ENCODE measurements at regions not wholly inside any gene's neighbourhood (a gene's known extent, or its start where the extent isn't known, plus 50 kb on each side); places are given as distances from the start of the nearest gene placed in this dataset.
"Not testable (repeated sequence)": the region's sequence is repeated elsewhere in the genome, so short reads cannot be mapped to it uniquely, and the experiment has no call there.

DNA sequence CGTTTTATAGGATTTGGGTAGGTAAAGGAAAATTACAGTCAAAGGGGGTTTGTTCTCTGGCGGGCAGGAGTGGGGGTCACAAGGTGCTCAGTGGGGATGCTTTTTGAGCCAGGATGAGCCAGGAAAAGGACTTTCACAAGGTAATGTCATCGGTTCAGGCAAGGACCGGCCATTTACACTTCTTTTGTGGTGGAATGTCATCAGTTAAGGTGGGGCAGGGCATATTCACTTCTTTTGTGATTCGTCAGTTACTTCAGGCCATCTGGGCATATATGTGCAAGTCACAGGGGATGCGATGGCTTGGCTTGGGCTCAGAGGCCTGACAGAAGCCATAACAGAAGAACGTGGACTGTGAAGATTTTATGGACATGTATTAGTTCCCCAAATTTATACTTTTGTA lies 65.6 kb upstream of the SRD5A3 start:
- TF ChIP-seq, protein P1, sequence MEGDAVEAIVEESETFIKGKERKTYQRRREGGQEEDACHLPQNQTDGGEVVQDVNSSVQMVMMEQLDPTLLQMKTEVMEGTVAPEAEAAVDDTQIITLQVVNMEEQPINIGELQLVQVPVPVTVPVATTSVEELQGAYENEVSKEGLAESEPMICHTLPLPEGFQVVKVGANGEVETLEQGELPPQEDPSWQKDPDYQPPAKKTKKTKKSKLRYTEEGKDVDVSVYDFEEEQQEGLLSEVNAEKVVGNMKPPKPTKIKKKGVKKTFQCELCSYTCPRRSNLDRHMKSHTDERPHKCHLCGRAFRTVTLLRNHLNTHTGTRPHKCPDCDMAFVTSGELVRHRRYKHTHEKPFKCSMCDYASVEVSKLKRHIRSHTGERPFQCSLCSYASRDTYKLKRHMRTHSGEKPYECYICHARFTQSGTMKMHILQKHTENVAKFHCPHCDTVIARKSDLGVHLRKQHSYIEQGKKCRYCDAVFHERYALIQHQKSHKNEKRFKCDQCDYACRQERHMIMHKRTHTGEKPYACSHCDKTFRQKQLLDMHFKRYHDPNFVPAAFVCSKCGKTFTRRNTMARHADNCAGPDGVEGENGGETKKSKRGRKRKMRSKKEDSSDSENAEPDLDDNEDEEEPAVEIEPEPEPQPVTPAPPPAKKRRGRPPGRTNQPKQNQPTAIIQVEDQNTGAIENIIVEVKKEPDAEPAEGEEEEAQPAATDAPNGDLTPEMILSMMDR (IDR thresholded peaks at IDR 0.05), result not testable (repeated sequence)
- TF ChIP-seq POLR2A (IDR thresholded peaks at IDR 0.05), result not testable (repeated sequence)

All from esophagus squamous epithelium (tissue), 4 donors.